ENCODE measurements at regions not wholly inside any gene's neighbourhood (a gene's known extent, or its start where the extent isn't known, plus 50 kb on each side); places are given as distances from the start of the nearest gene placed in this dataset.

DNA sequence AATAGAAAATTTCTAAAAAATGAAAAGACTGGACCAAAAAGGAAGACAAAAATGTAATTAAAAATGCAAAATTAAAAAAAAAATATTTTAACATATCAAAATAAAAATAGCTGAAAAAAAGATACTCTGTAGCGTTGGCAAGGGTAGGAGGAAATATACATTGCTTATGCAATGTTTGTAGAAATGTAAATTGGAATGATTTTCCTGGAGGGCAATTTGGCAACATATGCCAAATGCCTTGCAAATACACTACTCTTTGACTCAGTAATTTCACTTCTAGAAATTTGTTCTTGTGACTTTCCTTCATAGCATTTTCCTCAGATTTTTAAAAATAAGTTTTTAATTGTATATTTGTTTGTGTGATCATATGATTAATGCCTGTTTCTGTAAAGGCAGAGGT is 296.6 kb downstream of the ZNF621 start:
- TF ChIP-seq, protein P1, sequence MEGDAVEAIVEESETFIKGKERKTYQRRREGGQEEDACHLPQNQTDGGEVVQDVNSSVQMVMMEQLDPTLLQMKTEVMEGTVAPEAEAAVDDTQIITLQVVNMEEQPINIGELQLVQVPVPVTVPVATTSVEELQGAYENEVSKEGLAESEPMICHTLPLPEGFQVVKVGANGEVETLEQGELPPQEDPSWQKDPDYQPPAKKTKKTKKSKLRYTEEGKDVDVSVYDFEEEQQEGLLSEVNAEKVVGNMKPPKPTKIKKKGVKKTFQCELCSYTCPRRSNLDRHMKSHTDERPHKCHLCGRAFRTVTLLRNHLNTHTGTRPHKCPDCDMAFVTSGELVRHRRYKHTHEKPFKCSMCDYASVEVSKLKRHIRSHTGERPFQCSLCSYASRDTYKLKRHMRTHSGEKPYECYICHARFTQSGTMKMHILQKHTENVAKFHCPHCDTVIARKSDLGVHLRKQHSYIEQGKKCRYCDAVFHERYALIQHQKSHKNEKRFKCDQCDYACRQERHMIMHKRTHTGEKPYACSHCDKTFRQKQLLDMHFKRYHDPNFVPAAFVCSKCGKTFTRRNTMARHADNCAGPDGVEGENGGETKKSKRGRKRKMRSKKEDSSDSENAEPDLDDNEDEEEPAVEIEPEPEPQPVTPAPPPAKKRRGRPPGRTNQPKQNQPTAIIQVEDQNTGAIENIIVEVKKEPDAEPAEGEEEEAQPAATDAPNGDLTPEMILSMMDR (conservative IDR thresholded peaks at IDR 0.05 in 1 of 2, IDR thresholded peaks at IDR 0.05 in 1 of 2; ENCODE audit: extremely low read depth in 1 of 2, insufficient read depth in 1 of 2, low read depth in 1 of 2, low read length in 2 of 2): no peak
- TF ChIP-seq EZH2 (IDR thresholded peaks at IDR 0.05; ENCODE audit: borderline replicate concordance, low read length): no peak
